Brain microvascular endothelial cell (primary cell): ENCODE measurements at regions not wholly inside any gene's neighbourhood (a gene's known extent, or its start where the extent isn't known, plus 50 kb on each side); places are given as distances from the start of the nearest gene placed in this dataset.

Experiments
- DNase-seq: peaks from one replicate; pipeline ENCODE4 v3.0.0-alpha.2; 2020
- H3K27ac ChIP-seq: fragments of 250-450 bp; sonication (Bioruptor Pico); 2 replicates; pipeline ENCODE4 v1.5.1; 2020; ENCODE audit warnings: mild to moderate bottlenecking, moderate library complexity
- H3K27me3 ChIP-seq: fragments of 250-450 bp; sonication (Bioruptor Pico); replicated peaks from 2 replicates; pipeline ENCODE4 v1.5.1; 2020; ENCODE audit warnings: mild to moderate bottlenecking
- H3K36me3 ChIP-seq: fragments of 250-450 bp; sonication (Bioruptor Pico); replicated peaks from 2 replicates; pipeline ENCODE4 v1.5.1; 2020; ENCODE audit warnings: mild to moderate bottlenecking
- H3K4me3 ChIP-seq: 2 replicates; pipeline ENCODE4 v1.5.1; 2011; ENCODE audit warnings: low read depth, mild to moderate bottlenecking, control low read depth, low read length, moderate library complexity
- in situ Hi-C: cut with HindIII; loops from 2 replicates; pipeline ENCODE4 v1.10.0; 2017; ENCODE audit warnings: low sequenced_read_pairs, low pct_ligation_motif_present
- TF ChIP-seq, protein P1 (sequence below): IDR thresholded peaks from 2 replicates; pipeline ENCODE4 v1.5.1; 2011; ENCODE audit warnings: low read depth, mild to moderate bottlenecking, moderate library complexity, low read length, control low read depth, inconsistent platforms; ENCODE audit errors: missing control alignments

DNA sequence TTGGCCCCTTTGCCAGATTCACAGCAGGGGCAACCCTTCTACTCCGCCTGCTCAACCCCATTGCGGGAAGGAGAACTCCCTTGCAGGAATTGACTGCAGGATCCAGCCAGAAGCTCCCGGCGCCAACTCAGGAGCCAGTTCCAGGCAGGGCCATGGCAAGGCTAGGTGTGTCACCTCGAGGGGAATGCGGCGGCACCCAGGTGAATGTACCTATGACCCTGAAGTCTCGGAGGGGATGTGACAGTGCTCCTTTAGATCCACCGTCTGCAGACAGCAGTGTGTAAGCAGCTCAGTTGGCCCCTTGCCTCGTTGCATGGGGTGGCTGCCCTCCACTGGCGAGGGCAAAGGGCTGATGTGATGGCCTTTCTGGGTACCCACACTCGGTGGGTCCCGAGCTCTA is 606.6 kb downstream of the ELAVL2 start:
- TF ChIP-seq, protein P1, sequence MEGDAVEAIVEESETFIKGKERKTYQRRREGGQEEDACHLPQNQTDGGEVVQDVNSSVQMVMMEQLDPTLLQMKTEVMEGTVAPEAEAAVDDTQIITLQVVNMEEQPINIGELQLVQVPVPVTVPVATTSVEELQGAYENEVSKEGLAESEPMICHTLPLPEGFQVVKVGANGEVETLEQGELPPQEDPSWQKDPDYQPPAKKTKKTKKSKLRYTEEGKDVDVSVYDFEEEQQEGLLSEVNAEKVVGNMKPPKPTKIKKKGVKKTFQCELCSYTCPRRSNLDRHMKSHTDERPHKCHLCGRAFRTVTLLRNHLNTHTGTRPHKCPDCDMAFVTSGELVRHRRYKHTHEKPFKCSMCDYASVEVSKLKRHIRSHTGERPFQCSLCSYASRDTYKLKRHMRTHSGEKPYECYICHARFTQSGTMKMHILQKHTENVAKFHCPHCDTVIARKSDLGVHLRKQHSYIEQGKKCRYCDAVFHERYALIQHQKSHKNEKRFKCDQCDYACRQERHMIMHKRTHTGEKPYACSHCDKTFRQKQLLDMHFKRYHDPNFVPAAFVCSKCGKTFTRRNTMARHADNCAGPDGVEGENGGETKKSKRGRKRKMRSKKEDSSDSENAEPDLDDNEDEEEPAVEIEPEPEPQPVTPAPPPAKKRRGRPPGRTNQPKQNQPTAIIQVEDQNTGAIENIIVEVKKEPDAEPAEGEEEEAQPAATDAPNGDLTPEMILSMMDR, result no peak
- Histone ChIP-seq H3K4me3 (no peak overlapping the region), H3K27ac (no peak overlapping the region), H3K36me3 (no peaks in the 10 kb centered on the region), H3K27me3 (no peaks in the 10 kb centered on the region)
- in situ Hi-C loops, result no loop called here
- DNase-seq, result no peak

DNA sequence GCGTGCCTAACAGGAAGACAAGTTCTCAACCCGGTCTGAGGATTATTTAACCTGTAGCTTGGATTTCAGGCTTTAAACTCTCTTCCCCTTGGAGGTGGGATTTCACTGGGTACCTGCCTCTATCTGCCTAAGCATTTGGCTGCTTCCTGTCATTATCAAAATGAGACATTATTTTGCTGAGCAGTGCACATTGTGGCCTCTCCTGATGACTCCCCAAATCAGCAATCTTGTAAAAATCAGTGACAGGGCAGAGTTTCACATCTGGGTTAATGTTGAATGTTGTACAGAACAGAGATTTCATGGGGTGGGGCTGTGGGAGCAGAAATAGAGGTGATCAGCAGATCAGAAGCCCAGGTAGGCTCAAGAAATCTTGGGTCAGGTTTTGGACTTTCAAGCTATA is 605.9 kb downstream of the ELAVL2 start:
- in situ Hi-C loops, result no loop called here
- Histone ChIP-seq H3K27me3 (no peaks in the 10 kb centered on the region), H3K4me3 (no peak overlapping the region), H3K36me3 (no peaks in the 10 kb centered on the region), H3K27ac (no peak overlapping the region)
- TF ChIP-seq, protein P1, result no peak
- DNase-seq, result no peak

DNA sequence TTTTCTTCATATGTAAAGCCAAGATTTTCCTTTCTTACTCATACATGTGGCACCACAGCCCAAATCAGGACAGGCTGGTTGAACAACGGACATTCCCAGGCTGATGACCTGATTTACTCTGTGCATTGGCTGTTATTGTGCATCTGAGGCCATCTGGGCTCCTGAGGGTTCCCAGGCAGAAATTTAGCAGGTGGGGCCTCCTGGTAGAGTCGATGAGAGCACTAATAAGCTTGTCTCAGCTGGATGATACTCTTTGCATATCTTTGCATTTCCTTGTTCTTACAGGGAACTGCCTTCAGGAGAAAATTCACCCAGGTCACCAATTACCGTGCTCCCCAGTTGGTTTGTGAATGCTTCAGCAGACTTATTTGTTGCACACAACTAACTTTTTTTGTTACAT is 605.1 kb downstream of the ELAVL2 start:
- Histone ChIP-seq H3K4me3 (no peak overlapping the region), H3K27me3 (no peaks in the 10 kb centered on the region), H3K36me3 (no peaks in the 10 kb centered on the region), H3K27ac (no peak overlapping the region)
- DNase-seq, result no peak
- TF ChIP-seq, protein P1, result no peak
- in situ Hi-C loops, result no loop called here

DNA sequence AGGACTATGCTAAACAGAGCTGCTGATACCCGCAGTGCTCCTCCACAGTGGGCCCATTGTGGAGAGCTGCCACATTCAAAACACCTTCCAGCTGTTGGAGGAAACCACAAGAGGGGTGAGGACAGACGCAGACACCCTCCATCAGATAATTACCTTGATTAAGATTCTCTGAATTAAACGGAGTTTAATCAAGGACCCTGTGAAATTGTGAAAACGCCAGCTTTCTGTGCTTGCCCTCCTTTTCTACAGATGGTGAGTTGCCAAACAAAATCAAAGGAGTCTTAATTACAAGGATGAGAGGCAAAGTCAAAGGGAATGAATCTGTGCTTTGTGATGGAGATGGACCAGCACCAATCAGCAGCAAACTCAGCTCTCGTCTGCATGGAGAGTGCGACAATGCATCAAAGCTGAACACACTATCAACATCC is 596.1 kb downstream of the ELAVL2 start:
- H3K27ac ChIP-seq, result no peak overlapping the region
- H3K27me3 ChIP-seq, result no peaks in the 10 kb centered on the region
- in situ Hi-C loops, result no loop called here
- DNase-seq, result no peak
- no peak overlapping the region for H3K4me3 ChIP-seq
- TF ChIP-seq, protein P1, result no peak
- H3K36me3 ChIP-seq, result no peaks in the 10 kb centered on the region

DNA sequence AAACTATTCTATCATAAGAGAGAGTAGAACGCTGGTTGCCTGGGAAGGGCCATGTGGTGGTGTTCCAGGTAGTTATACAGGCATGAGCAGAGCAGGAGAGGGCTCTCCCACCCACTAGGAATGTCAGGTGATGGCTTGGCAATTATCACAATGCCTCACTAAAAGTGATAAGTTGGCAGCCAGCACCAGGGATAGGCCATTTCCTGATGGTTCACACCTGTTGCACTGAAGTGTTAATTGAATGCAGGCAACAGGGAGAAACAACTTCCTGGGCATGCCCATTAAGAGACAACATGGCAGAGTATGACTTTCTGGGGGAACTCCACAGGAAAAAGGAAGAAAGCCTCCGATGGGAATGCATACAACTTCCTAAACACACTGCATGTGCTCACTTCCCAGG is 593.2 kb downstream of the ELAVL2 start:
- H3K4me3 ChIP-seq, result no peak overlapping the region
- no peaks in the 10 kb centered on the region for H3K27me3 ChIP-seq
- no peaks in the 10 kb centered on the region for H3K36me3 ChIP-seq
- DNase-seq, result no peak
- in situ Hi-C loops, result no loop called here
- TF ChIP-seq, protein P1, result no peak
- no peak overlapping the region for H3K27ac ChIP-seq

DNA sequence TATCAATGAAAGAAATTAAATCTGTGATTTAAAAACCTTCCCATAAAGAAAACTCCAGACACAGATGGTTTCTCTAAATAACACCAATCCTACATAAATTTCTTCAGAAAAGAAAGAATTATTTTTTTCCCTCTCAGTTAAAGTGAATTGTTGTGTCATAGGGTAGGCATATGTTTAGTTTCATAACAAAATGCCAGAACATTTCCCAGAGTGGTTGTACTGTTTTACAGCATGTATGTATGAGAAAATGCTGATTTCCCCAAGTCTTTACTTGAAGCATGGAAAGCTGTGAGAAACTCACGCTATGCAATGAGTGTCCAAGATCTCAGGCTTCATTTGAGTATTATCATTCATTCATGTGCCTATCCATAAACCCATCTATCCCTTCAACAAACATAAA is 582.5 kb downstream of the ELAVL2 start:
- in situ Hi-C loops, result no loop called here

More for the DNA sequence above, 582.5 kb downstream of the ELAVL2 start:
- H3K27me3 ChIP-seq, result no peaks in the 10 kb centered on the region
- H3K27ac ChIP-seq, result no peak overlapping the region
- no peak for DNase-seq
- no peak overlapping the region for H3K4me3 ChIP-seq
- H3K36me3 ChIP-seq, result no peaks in the 10 kb centered on the region
- TF ChIP-seq, protein P1, result no peak
